Mesenchymal stem cell (in vitro differentiated cells and primary cell): ENCODE measurements at regions not wholly inside any gene's neighbourhood (a gene's known extent, or its start where the extent isn't known, plus 50 kb on each side); places are given as distances from the start of the nearest gene placed in this dataset.
"Not testable (repeated sequence)": the region's sequence is repeated elsewhere in the genome, so short reads cannot be mapped to it uniquely, and the experiment has no call there.

Experiments
- DNase-seq: peaks from one replicate; pipeline ENCODE4 v3.0.0-alpha.2; 2013
- H2AFZ ChIP-seq: one replicate; pipeline ENCODE4 v1.6.1; 2013; ENCODE audit warnings: low read depth, mild to moderate bottlenecking, control low read depth, inconsistent platforms, low read length, moderate library complexity
- H2AK5ac ChIP-seq: 2 replicates; pipeline ENCODE4 v1.6.1; 2013; ENCODE audit warnings: low read length, moderate library complexity, mild to moderate bottlenecking, inconsistent platforms; ENCODE audit not compliant: severe bottlenecking
- H2BK120ac ChIP-seq: one replicate; pipeline ENCODE4 v1.6.1; 2013; ENCODE audit warnings: low read depth, mild to moderate bottlenecking, inconsistent platforms, low read length, moderate library complexity
- H2BK12ac ChIP-seq, 2 experiments: one replicate each; pipeline ENCODE4 v1.6.1; 2013; ENCODE audit warnings: inconsistent platforms in 2 of 2, low read length in 2 of 2, mild to moderate bottlenecking in 2 of 2, moderate library complexity in 2 of 2, control low read depth in 1 of 2
- H2BK15ac ChIP-seq: one replicate; pipeline ENCODE4 v1.6.1; 2013; ENCODE audit warnings: mild to moderate bottlenecking, low read depth, inconsistent platforms; ENCODE audit not compliant: poor library complexity, severe bottlenecking
- H2BK5ac ChIP-seq: 2 replicates; pipeline ENCODE4 v1.6.1; 2013; ENCODE audit warnings: low read depth, mild to moderate bottlenecking, low read length, control low read depth, inconsistent platforms; ENCODE audit not compliant: poor library complexity, severe bottlenecking
- H3K14ac ChIP-seq, 2 experiments: one replicate each; pipeline ENCODE4 v1.6.1; 2013; ENCODE audit warnings: inconsistent platforms in 2 of 2, low read length in 2 of 2, control low read depth in 1 of 2, mild to moderate bottlenecking in 1 of 2, moderate library complexity in 1 of 2
- H3K18ac ChIP-seq, 2 experiments: one replicate each; pipeline ENCODE4 v1.6.1; 2013; ENCODE audit warnings: inconsistent platforms in 2 of 2, low read length in 2 of 2, control low read depth in 1 of 2, low read depth in 1 of 2, mild to moderate bottlenecking in 1 of 2
- H3K23ac ChIP-seq, 2 experiments: one replicate each; pipeline ENCODE4 v1.6.1; 2013; ENCODE audit warnings: inconsistent platforms in 2 of 2, low read length in 2 of 2, mild to moderate bottlenecking in 2 of 2, moderate library complexity in 2 of 2, control low read depth in 1 of 2
- H3K27ac ChIP-seq: 2 replicates; pipeline ENCODE4 v1.5.1; 2013; ENCODE audit warnings: mild to moderate bottlenecking, moderate library complexity, low read length, control low read depth, inconsistent platforms; ENCODE audit not compliant: poor library complexity, severe bottlenecking
- H3K27me3 ChIP-seq, 2 experiments: 2 replicates each; pipeline versions ENCODE4 v1.6.1 to v1.7.0; 2013; ENCODE audit warnings: low read length in 2 of 2, mild to moderate bottlenecking in 2 of 2, moderate library complexity in 2 of 2, control low read depth in 1 of 2, inconsistent platforms in 1 of 2; ENCODE audit not compliant: control insufficient read depth in 1 of 2, insufficient read depth in 1 of 2
- H3K36me3 ChIP-seq, 2 experiments: 2 replicates each; pipeline versions ENCODE4 v1.6.1 to v1.7.0; 2013; ENCODE audit warnings: low read length in 2 of 2, control low read depth in 1 of 2, inconsistent platforms in 1 of 2, low read depth in 1 of 2, mild to moderate bottlenecking in 1 of 2; ENCODE audit not compliant: insufficient read depth in 2 of 2, control insufficient read depth in 1 of 2
- H3K4ac ChIP-seq, 2 experiments: one replicate each; pipeline ENCODE4 v1.6.1; 2013; ENCODE audit warnings: inconsistent platforms in 2 of 2, low read length in 2 of 2, mild to moderate bottlenecking in 2 of 2, moderate library complexity in 2 of 2, control low read depth in 1 of 2, low read depth in 1 of 2
- H3K4me1 ChIP-seq: 2 replicates; pipeline ENCODE4 v1.6.1; 2013; ENCODE audit warnings: low read depth, low read length, control low read depth; ENCODE audit not compliant: control insufficient read depth, insufficient read depth
- H3K4me2 ChIP-seq: 2 replicates; pipeline ENCODE4 v1.6.1; 2013; ENCODE audit warnings: low read length, mild to moderate bottlenecking, inconsistent platforms; ENCODE audit not compliant: poor library complexity, severe bottlenecking
- H3K4me3 ChIP-seq, 2 experiments: 2 replicates each; pipeline versions ENCODE4 v1.5.1 to v1.7.0; 2013; ENCODE audit warnings: low read length in 2 of 2, mild to moderate bottlenecking in 2 of 2, control low read depth in 1 of 2, low read depth in 1 of 2; ENCODE audit not compliant: insufficient read depth in 1 of 2
- H3K79me1 ChIP-seq: replicated peaks from 2 replicates; pipeline ENCODE4 v1.6.1; 2013; ENCODE audit warnings: mild to moderate bottlenecking, control low read depth, low read length, inconsistent platforms; ENCODE audit not compliant: poor library complexity, severe bottlenecking
- H3K9ac ChIP-seq: 2 replicates; pipeline ENCODE4 v1.7.0; 2013; ENCODE audit warnings: mild to moderate bottlenecking, low read length, moderate library complexity
- H3K9me3 ChIP-seq: 2 replicates; pipeline ENCODE4 v1.7.0; 2013; ENCODE audit warnings: mild to moderate bottlenecking, low read length; ENCODE audit not compliant: control insufficient read depth
- H4K8ac ChIP-seq: one replicate; pipeline ENCODE4 v1.6.1; 2013; ENCODE audit warnings: inconsistent platforms, mild to moderate bottlenecking, low read length, moderate library complexity
- H4K91ac ChIP-seq: one replicate; pipeline ENCODE4 v1.6.1; 2013; ENCODE audit warnings: mild to moderate bottlenecking, low read length, inconsistent platforms
- WGBS: methylation state at CpG from one replicate; pipeline ENCODE4 v1.1.7; 2013; ENCODE audit warnings: mixed read lengths; 5-methylcytosine and 5-hydroxymethylcytosine counted together

DNA sequence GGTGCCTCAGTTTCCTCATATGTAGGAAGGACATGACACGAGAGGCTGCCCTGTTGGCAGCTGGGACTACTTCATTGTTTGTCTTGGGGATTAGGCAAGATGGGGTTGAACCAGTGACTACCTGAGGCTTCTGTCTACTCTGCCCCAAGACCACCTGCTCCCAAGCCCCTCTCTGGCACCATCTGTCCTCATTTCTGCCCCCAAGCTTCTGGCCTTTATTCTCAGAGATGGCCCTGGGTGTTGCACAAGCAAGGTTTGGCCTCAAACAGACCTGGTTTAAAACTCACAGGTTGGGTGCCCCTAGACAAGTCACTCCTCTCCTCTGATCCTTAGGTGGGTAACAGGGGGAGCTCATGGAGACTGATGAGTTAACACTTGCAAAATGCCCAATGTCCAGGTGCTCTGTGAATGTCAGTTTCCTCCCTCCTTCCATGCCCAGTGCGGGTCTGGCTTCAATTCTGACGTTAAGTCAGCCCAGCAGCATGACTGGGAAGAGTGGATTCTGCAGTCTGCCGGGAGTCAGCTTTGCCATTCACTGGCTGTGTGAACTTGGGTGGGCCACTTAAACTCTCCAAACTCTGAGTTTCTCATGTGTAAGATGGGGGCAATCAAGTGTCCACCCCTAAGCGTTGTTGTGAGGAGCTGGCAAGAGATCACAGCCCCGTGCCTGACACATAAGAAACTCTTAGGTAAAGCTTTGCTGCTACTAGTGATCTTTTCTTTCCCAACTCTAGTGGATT lies 84.5 kb upstream of the TOX2 start:
- Histone ChIP-seq H3K18ac (no peak overlapping the region), H2BK5ac (no peak overlapping the region), H3K4me1 (no peaks in the 10 kb centered on the region), H3K79me1 (no peaks in the 10 kb centered on the region), H3K4me2 (no peak overlapping the region), H4K91ac (no peak overlapping the region), H4K8ac (no peak overlapping the region), H3K14ac (no peak overlapping the region), H2BK12ac (no peak overlapping the region), H3K9ac (no peak overlapping the region), H3K27ac (no peak overlapping the region), H3K9me3 (peaks cover 11% of the 10 kb centered on the region), H3K36me3 (no peaks in the 10 kb centered on the region), H3K4ac (no peak overlapping the region), H2AK5ac (no peak overlapping the region), H3K23ac (no peak overlapping the region), H3K4me3 (peak overlapping the region in 1 of 2 experiments; percentile 10), H2BK15ac (no peak overlapping the region), H2BK120ac (no peak overlapping the region), H2AFZ (no peak overlapping the region), H3K27me3 (peaks cover 44 to 49% of the 10 kb centered on the region in 2 experiments)
- 77% methylated on average over 6 of the region's 6 CpGs for WGBS
- DNase-seq = no peak

DNA sequence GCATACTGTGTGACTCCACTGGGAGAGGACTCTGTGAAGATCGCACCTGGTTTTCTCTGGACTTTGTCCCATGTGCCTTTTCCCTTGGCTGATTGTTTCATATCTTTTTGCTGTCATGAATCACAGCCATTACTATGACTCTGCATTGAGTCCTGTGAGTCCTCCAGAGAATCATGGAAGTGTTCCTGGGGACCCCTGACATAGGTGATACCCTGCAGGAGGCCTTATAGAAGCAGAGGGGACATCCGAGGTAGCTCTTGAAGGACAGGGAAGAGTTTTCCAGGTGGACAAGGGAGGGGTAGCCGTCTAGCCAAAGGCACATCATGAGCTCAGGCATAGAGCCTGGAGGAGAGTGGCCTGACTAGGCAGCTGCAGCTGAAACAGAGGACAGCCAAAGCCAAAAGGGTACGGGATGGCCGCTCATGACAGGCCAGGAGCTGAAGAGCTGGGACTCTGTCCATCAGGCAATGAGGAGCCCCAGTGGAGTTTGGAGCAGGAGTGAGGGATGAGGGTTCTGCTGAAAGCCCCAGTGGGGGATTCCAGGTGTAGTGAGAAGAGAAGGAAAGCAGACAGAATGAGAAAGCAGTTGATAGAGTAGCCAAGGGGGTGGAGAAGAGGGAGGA lies 86.6 kb upstream of the TOX2 start:
- no peak for DNase-seq
- Histone ChIP-seq H3K9me3 (peaks cover 11% of the 10 kb centered on the region), H2AK5ac (no peak overlapping the region), H2BK15ac (no peak overlapping the region), H3K9ac (no peak overlapping the region), H3K36me3 (no peaks in the 10 kb centered on the region), H4K8ac (no peak overlapping the region), H3K27me3 (peaks cover 54 to 57% of the 10 kb centered on the region in 2 experiments), H2BK12ac (no peak overlapping the region), H3K27ac (no peak overlapping the region), H2BK5ac (no peak overlapping the region), H4K91ac (no peak overlapping the region), H3K79me1 (no peaks in the 10 kb centered on the region), H3K23ac (no peak overlapping the region), H3K4me1 (no peaks in the 10 kb centered on the region), H3K14ac (no peak overlapping the region), H3K18ac (peak overlapping the region in 1 of 2 experiments; percentile 2), H2BK120ac (no peak overlapping the region), H2AFZ (no peak overlapping the region), H3K4me3 (no peak overlapping the region), H3K4me2 (no peak overlapping the region), H3K4ac (no peak overlapping the region)
- WGBS = 81% methylated on average over 5 of the region's 5 CpGs

DNA sequence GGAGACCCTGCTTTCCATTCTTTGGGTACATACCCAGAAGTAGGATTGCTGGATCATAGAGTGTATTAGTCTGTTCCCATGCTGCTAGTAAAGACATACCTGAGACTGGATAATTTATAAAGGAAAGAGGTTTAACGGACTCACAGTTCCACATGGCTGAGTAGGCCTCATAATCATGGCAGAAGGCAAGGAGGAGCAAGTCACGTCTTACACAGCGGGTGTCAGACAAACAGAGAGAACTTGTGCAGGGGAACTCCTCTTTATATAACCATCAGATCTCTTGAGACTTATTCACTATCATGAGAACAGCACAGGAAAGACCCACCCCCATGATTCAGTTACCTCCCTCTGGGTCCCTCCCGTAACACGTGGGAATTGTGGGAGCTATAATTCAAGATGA lies 87.7 kb upstream of the TOX2 start:
- not testable (repeated sequence) for H4K91ac ChIP-seq, H3K27ac ChIP-seq, H4K8ac ChIP-seq, H3K4me3 ChIP-seq, H3K4ac ChIP-seq, H3K14ac ChIP-seq, H2BK15ac ChIP-seq, H3K36me3 ChIP-seq, H2AFZ ChIP-seq, H3K4me2 ChIP-seq, H2AK5ac ChIP-seq, DNase-seq, H3K23ac ChIP-seq, H2BK12ac ChIP-seq, H3K79me1 ChIP-seq, H3K9ac ChIP-seq, H2BK5ac ChIP-seq, H2BK120ac ChIP-seq, H3K18ac ChIP-seq, H3K4me1 ChIP-seq
- Histone ChIP-seq H3K9me3 (peaks cover 11% of the 10 kb centered on the region), H3K27me3 (peaks cover 44 to 48% of the 10 kb centered on the region in 2 experiments)
- WGBS = 59% methylated on average over 3 of the region's 5 CpGs

DNA sequence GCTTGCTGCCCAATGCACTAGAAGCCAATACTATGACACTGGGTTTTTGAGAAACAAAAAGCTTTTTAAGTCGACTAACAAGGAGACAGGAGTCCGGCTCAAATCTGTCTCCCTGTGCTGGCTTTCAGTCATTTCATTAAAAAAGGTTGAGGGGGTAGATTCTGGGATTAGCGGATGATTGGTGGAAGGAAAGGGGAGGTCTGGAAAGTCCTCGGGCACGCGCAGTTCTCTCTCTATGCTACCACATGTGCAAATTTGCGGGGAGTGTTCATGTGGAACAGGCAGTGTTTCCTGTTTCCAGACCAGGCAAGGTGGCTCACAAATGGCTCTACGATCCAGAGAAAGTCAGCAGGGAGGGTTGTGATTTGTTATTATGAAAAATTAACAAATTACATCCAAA lies 89.1 kb upstream of the TOX2 start:
- no peak overlapping the region for H2BK15ac ChIP-seq
- H2BK120ac ChIP-seq = no peak overlapping the region
- no peaks in the 10 kb centered on the region for H3K36me3 ChIP-seq
- no peak overlapping the region for H3K18ac ChIP-seq
- H4K91ac ChIP-seq = no peak overlapping the region
- 78% methylated on average over 8 of the region's 8 CpGs for WGBS
- no peak overlapping the region for H3K9ac ChIP-seq
- H4K8ac ChIP-seq = no peak overlapping the region
- no peak overlapping the region for H2AFZ ChIP-seq
- peaks cover 3% of the 10 kb centered on the region for H3K9me3 ChIP-seq
- no peaks in the 10 kb centered on the region for H3K4me1 ChIP-seq
- no peak overlapping the region for H2BK5ac ChIP-seq
- H3K4me3 ChIP-seq = no peak overlapping the region
- H3K14ac ChIP-seq = no peak overlapping the region
- H3K27ac ChIP-seq = no peak overlapping the region
- peaks cover 33 to 37% of the 10 kb centered on the region in 2 experiments for H3K27me3 ChIP-seq
- no peak for DNase-seq
- no peak overlapping the region for H3K23ac ChIP-seq
- no peak overlapping the region for H2BK12ac ChIP-seq
- H3K79me1 ChIP-seq = no peaks in the 10 kb centered on the region
- H3K4ac ChIP-seq = no peak overlapping the region
- no peak overlapping the region for H3K4me2 ChIP-seq
- H2AK5ac ChIP-seq = no peak overlapping the region
